Transverse colon (tissue), 4 donors: ENCODE measurements at regions not wholly inside any gene's neighbourhood (a gene's known extent, or its start where the extent isn't known, plus 50 kb on each side); places are given as distances from the start of the nearest gene placed in this dataset.

Source experiments
- DNase-seq: peaks from one replicate; pipeline ENCODE4 v3.0.0-alpha.2; 2019
- H3K27ac ChIP-seq, 4 donors: fragments of 200-600 bp; sonication (generic); 2 replicates each; pipeline ENCODE4 v1.5.1; 2016 to 2018; ENCODE audit warnings: inconsistent platforms in 4 of 4
- H3K27me3 ChIP-seq: fragments of 200-600 bp; sonication (generic); 2 replicates; pipeline ENCODE4 v1.5.1; 2017; ENCODE audit warnings: inconsistent platforms
- H3K36me3 ChIP-seq, 4 donors: fragments of 200-600 bp; sonication (generic); 2 replicates each; pipeline ENCODE4 v1.5.1; 2017 to 2019; ENCODE audit warnings: inconsistent platforms in 4 of 4
- H3K4me1 ChIP-seq, 4 donors: fragments of 200-600 bp; sonication (generic); 2 replicates each; pipeline ENCODE4 v1.5.1; 2017 to 2020; ENCODE audit warnings: inconsistent platforms in 4 of 4
- H3K4me3 ChIP-seq, 4 donors: fragments of 200-600 bp; sonication (generic); 1 replicate in 1 of 4; 2 replicates in 3 of 4; pipeline versions ENCODE4 v1.5.1 to v1.6.1; 2017 to 2019; ENCODE audit warnings: inconsistent platforms in 4 of 4
- H3K9me3 ChIP-seq, 2 donors: fragments of 200-600 bp; sonication (generic); 2 replicates each; pipeline ENCODE4 v1.5.1; 2017 to 2019; ENCODE audit warnings: inconsistent platforms in 2 of 2
- CTCF ChIP-seq, 5 experiments: fragments of 200-600 bp in 3 of 5; fragments of 450-650 bp in 2 of 5; sonication (generic) in 3 of 5; IDR thresholded peaks; 1 replicate in 2 of 5; 2 replicates in 3 of 5; pipeline ENCODE4 v1.5.1; 2016 to 2017; ENCODE audit warnings: antibody characterized with exemption in 5 of 5, inconsistent platforms in 3 of 5, mild to moderate bottlenecking in 2 of 5, moderate library complexity in 1 of 5
- EP300 ChIP-seq: sonication (generic); formaldehyde crosslinking; IDR thresholded peaks from one replicate; pipeline ENCODE4 v1.6.1; 2017; ENCODE audit warnings: antibody characterized with exemption, low read depth
- POLR2A ChIP-seq: fragments of 450-650 bp; IDR thresholded peaks from one replicate; pipeline ENCODE4 v1.6.1; 2016; ENCODE audit warnings: antibody characterized with exemption, mild to moderate bottlenecking, moderate library complexity
- POLR2AphosphoS5 ChIP-seq, 3 donors: sonication (generic); formaldehyde crosslinking; IDR thresholded peaks; one replicate each; pipeline ENCODE4 v1.6.1; 2016; ENCODE audit warnings: antibody characterized with exemption in 3 of 3
- WGBS, 2 donors: methylation state at CpG; one replicate each; pipeline ENCODE4 v1.1.5; 2018; ENCODE audit warnings: low coverage in 1 of 2; 5-methylcytosine and 5-hydroxymethylcytosine counted together
- in situ Hi-C, 4 donors: fragments of 200-750 bp; cut with MboI; loops; one replicate each; pipeline versions ENCODE4 v1.15.0 to v1.15.1; 2017; ENCODE audit warnings: low sequenced_read_pairs in 3 of 4, low pct_ligation_motif_present in 1 of 4, low pct_unique_long_range_greater_than_20kb in 1 of 4
- intact Hi-C: fragments of 100-400 bp; cut with DNase I; formaldehyde crosslinking; loops from one replicate; pipeline ENCODE4 v1.15.1; 2023; ENCODE audit warnings: low total_unique reads

DNA sequence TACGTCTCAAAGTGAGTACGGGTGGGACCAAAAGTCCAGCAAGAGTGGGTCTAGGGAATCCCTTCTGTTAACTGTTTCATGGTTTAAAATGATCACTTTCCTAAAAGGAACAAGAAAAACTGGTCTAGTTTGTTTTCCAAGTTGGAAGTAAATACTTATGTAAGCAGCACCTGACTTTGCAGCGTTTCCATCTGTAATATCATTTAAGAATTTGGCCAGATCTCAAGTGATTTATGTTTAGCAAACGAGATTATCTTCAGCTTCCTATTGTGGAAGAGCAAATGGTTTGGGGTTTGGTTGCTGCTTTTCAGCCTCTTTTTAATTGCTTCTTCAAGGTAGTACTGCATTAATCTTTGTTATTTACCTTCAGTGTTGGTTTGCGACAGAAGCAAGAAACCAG is 50.4 kb downstream of the FHIP1A start:
- Histone ChIP-seq H3K27ac (peak overlapping the region in 1 of 4 donors; percentile 22), H3K4me3 (no peak overlapping the region), H3K36me3 (no peaks in the 10 kb centered on the region), H3K9me3 (no peaks in the 10 kb centered on the region), H3K4me1 (peaks cover 0 to 39% (median 6%) of the 10 kb centered on the region in 4 donors), H3K27me3 (no peaks in the 10 kb centered on the region)
- intact Hi-C loops: no loop called here
- 33% methylated on average over 5 of the region's 5 CpGs for WGBS, 2 donors
- in situ Hi-C loops: no loop called here
- no peak for TF ChIP-seq POLR2A
- TF ChIP-seq POLR2AphosphoS5 (IDR thresholded peaks at IDR 0.05): no peak
- TF ChIP-seq CTCF (IDR thresholded peaks at IDR 0.05): no peak
- no peak for TF ChIP-seq EP300
- no peak for DNase-seq

DNA sequence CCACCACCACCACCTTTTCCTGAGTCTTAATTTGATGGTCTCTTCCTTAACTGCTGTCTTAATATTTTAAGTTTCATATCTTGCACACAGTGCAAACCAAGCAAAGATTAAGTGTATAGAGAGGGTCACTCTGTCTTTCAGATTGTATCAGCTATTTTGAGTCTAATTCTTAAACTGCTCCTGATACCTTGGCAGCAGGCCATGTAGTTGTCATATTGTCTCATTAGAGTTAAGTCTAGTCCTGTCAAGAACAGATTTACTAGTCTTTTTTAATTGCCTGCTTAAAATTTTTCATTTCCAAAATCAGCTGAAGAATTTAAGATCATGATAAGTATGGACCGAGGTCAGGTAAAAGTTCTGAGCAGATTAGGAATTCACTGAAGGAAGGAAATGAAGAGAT is 51.5 kb downstream of the FHIP1A start:
- peaks cover 0 to 29% (median 5%) of the 10 kb centered on the region in 4 donors for H3K4me1 ChIP-seq
- H3K4me3 ChIP-seq: no peak overlapping the region
- 79 to 80% methylated on average over 1 of the region's 1 CpG for WGBS, 2 donors
- no peaks in the 10 kb centered on the region for H3K36me3 ChIP-seq
- intact Hi-C loops (no loop called here), in situ Hi-C loops (no loop called here)
- no peak for DNase-seq
- no peak for TF ChIP-seq EP300
- no peaks in the 10 kb centered on the region for H3K9me3 ChIP-seq
- H3K27me3 ChIP-seq: no peaks in the 10 kb centered on the region
- H3K27ac ChIP-seq: no peak overlapping the region

- 80 to 95% methylated on average over 1 of the region's 1 CpG for WGBS, 2 donors
- Histone ChIP-seq H3K9me3 (no peaks in the 10 kb centered on the region), H3K36me3 (no peaks in the 10 kb centered on the region), H3K27me3 (no peaks in the 10 kb centered on the region), H3K4me3 (no peak overlapping the region), H3K27ac (no peak overlapping the region), H3K4me1 (peaks cover 0 to 26% (median 4%) of the 10 kb centered on the region in 4 donors)
- no peak for TF ChIP-seq POLR2A
- TF ChIP-seq CTCF (IDR thresholded peaks at IDR 0.05): no peak
- no peak for TF ChIP-seq EP300
- no peak for TF ChIP-seq POLR2AphosphoS5 (IDR thresholded peaks at IDR 0.05)
- no peak for DNase-seq
- intact Hi-C loops: no loop called here
- in situ Hi-C loops: no loop called here
Observed at GRCh38 chr4:151462554-151462953, 53.6 kb downstream of the FHIP1A start.

DNA sequence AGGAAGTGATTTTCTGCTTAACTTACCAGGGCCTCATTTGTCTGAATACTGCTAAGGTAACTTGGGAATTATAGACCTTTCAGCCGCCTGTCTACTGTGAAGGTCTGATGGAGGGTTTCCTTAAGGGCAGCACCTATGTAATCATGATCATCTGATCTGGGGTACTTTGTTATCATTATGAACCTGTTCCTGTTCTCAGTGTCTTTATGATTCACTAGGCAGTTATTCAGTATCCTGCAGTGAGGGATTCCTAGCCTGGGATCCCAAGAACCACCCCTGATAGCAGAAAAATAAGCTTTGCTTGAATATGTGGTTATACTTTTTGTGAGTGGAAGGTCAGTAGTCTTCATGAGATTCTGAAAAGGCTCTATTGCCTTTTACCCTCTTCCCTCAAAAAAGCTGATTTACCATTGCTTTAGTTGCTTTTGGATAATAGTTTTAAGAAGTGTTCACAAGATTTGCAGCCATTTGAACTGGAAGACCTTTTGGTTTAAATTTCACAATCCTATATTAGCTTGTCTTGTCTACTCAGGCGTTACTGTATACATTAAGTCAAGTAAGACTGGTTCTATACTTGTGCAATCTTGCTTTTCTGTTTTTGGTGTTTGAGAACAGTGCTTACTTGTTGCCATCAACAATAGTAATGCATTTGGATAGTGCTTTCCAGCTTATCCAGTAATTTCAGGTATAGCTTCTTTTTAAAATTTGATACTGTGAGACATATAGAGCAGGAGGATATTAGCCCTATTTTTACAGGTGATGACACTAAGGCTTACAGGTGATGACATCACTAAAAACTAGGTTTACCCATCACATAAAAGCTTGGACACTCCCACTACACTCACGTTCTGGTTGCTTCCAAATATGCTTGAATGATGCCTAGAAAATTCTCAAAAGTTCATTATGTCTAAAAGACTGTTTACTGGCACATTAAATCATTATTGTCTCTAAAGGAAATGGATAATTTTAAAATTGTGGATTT is 60.0 kb downstream of the FHIP1A start:
- TF ChIP-seq POLR2A: no peak
- H3K4me3 ChIP-seq: no peak overlapping the region
- no peaks in the 10 kb centered on the region for H3K9me3 ChIP-seq
- DNase-seq: no peak
- no peak overlapping the region for H3K27ac ChIP-seq
- H3K27me3 ChIP-seq: no peaks in the 10 kb centered on the region
- intact Hi-C loops (no loop called here), in situ Hi-C loops (no loop called here)
- 69 to 85% methylated on average over 3 of the region's 3 CpGs for WGBS, 2 donors
- no peaks in the 10 kb centered on the region for H3K4me1 ChIP-seq
- no peaks in the 10 kb centered on the region for H3K36me3 ChIP-seq

GRCh38 chr4:151469970-151470369 is 61.0 kb downstream of the FHIP1A start:
- Histone ChIP-seq H3K4me3 (no peak overlapping the region), H3K4me1 (no peaks in the 10 kb centered on the region), H3K27me3 (no peaks in the 10 kb centered on the region), H3K9me3 (no peaks in the 10 kb centered on the region), H3K36me3 (no peaks in the 10 kb centered on the region), H3K27ac (no peak overlapping the region)
- TF ChIP-seq POLR2AphosphoS5 (IDR thresholded peaks at IDR 0.05) (no peak), CTCF (IDR thresholded peaks at IDR 0.05) (no peak), EP300 (no peak), POLR2A (no peak)
- in situ Hi-C loops (no loop called here), intact Hi-C loops (no loop called here)
- DNase-seq: no peak
